Nephron progenitor cell (in vitro differentiated cells): ENCODE measurements at regions not wholly inside any gene's neighbourhood (a gene's known extent, or its start where the extent isn't known, plus 50 kb on each side); places are given as distances from the start of the nearest gene placed in this dataset.
A peak's percentile ranks its signal among the peaks of the same experiment; 100 is the strongest.
"Not testable (repeated sequence)": the region's sequence is repeated elsewhere in the genome, so short reads cannot be mapped to it uniquely, and the experiment has no call there.

Experiments used
- DNase-seq: peaks from one replicate; pipeline ENCODE4 v3.0.0; 2021
- H3K27ac Mint-ChIP-seq: 2 replicates; pipeline ENCODE4 v1.8.0; 2021; ENCODE audit warnings: mild to moderate bottlenecking, moderate library complexity, mixed read lengths
- H3K27me3 Mint-ChIP-seq: 2 replicates; pipeline ENCODE4 v1.8.0; 2021; ENCODE audit warnings: mild to moderate bottlenecking, low read depth, mixed read lengths; ENCODE audit not compliant: poor library complexity
- H3K36me3 Mint-ChIP-seq: 2 replicates; pipeline ENCODE4 v1.8.0; 2021; ENCODE audit warnings: low read depth, mixed read lengths
- H3K4me1 Mint-ChIP-seq: 2 replicates; pipeline ENCODE4 v1.8.0; 2021; ENCODE audit warnings: mixed read lengths
- H3K4me3 Mint-ChIP-seq: 2 replicates; pipeline ENCODE4 v1.8.0; 2021; ENCODE audit warnings: mild to moderate bottlenecking, moderate library complexity, mixed read lengths
- H3K9me3 Mint-ChIP-seq: 2 replicates; pipeline ENCODE4 v1.8.0; 2021; ENCODE audit warnings: mild to moderate bottlenecking, moderate library complexity, mixed read lengths
- CTCF ChIP-seq: fragments of 200-600 bp; sonication (generic); IDR thresholded peaks from 2 replicates; pipeline ENCODE4 v1.5.0; 2021; ENCODE audit warnings: antibody characterized with exemption

- Mint-ChIP-seq H3K4me3 (no peak overlapping the region), H3K4me1 (no peaks in the 10 kb centered on the region), H3K27ac (no peak overlapping the region), H3K9me3 (peaks cover 5% of the 10 kb centered on the region), H3K36me3 (peaks cover 5% of the 10 kb centered on the region), H3K27me3 (no peaks in the 10 kb centered on the region)
- no peak for DNase-seq
- TF ChIP-seq CTCF = no peak
Measured at GRCh38 chr3:78088006-78088405, 1048.1 kb downstream of the ROBO2 start.

- no peak for DNase-seq
- TF ChIP-seq CTCF = no peak
- peaks cover 3% of the 10 kb centered on the region for H3K36me3 Mint-ChIP-seq
- H3K27me3 Mint-ChIP-seq = no peaks in the 10 kb centered on the region
- H3K4me3 Mint-ChIP-seq = no peak overlapping the region
- H3K27ac Mint-ChIP-seq = peak overlapping the region; percentile 50
- no peaks in the 10 kb centered on the region for H3K4me1 Mint-ChIP-seq
- H3K9me3 Mint-ChIP-seq = peaks cover 19% of the 10 kb centered on the region
Measured at GRCh38 chr3:78090382-78090781, 1050.5 kb downstream of the ROBO2 start.

GRCh38 chr3:78091478-78092119 is 1051.7 kb downstream of the ROBO2 start:
- no peak for DNase-seq
- no peaks in the 10 kb centered on the region for H3K27me3 Mint-ChIP-seq
- H3K27ac Mint-ChIP-seq = no peak overlapping the region
- H3K4me1 Mint-ChIP-seq = no peaks in the 10 kb centered on the region
- no peak overlapping the region for H3K4me3 Mint-ChIP-seq
- peaks cover 17% of the 10 kb centered on the region for H3K9me3 Mint-ChIP-seq
- no peaks in the 10 kb centered on the region for H3K36me3 Mint-ChIP-seq
- no peak for TF ChIP-seq CTCF

- H3K4me1 Mint-ChIP-seq, H3K4me3 Mint-ChIP-seq, H3K36me3 Mint-ChIP-seq, DNase-seq, H3K27me3 Mint-ChIP-seq: not testable (repeated sequence)
- Mint-ChIP-seq H3K9me3 (peaks cover 17% of the 10 kb centered on the region), H3K27ac (peak overlapping the region; percentile 17)
Measured at GRCh38 chr3:78092574-78092973, 1052.7 kb downstream of the ROBO2 start.

GRCh38 chr3:78096488-78097255 is 1056.8 kb downstream of the ROBO2 start:
- DNase-seq = no peak
- Mint-ChIP-seq H3K36me3 (no peaks in the 10 kb centered on the region), H3K4me3 (no peak overlapping the region), H3K27ac (no peak overlapping the region), H3K4me1 (no peaks in the 10 kb centered on the region), H3K27me3 (no peaks in the 10 kb centered on the region), H3K9me3 (peaks cover 17% of the 10 kb centered on the region)
- TF ChIP-seq CTCF = no peak

GRCh38 chr3:78098367-78098766 is 1058.5 kb downstream of the ROBO2 start:
- H3K4me1 Mint-ChIP-seq = no peaks in the 10 kb centered on the region
- peaks cover 16% of the 10 kb centered on the region for H3K9me3 Mint-ChIP-seq
- TF ChIP-seq CTCF = no peak
- no peak overlapping the region for H3K4me3 Mint-ChIP-seq
- no peak for DNase-seq
- no peaks in the 10 kb centered on the region for H3K36me3 Mint-ChIP-seq
- no peak overlapping the region for H3K27ac Mint-ChIP-seq
- H3K27me3 Mint-ChIP-seq = no peaks in the 10 kb centered on the region
